ENCODE measurements at regions not wholly inside any gene's neighbourhood (a gene's known extent, or its start where the extent isn't known, plus 50 kb on each side); places are given as distances from the start of the nearest gene placed in this dataset.

DNA sequence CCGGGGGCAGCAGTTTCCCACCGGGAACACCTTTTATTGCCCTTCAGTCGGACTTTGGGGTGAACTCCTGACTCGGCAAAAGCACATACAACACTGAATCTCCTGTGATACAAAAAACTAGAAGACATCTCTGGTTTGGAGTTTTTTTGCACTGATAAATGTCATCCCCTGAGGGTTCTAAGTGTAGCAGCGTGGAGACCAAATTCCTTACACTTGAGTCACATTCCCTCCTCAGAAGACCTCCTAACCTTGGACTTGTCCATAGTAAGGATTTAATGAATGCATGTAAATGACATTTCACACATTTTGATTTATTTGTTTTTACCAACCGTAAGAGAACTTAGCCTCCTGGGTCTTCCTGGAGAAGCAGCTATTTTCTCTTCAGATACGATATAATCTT is 54.0 kb upstream of the GPR45 start:
- H3K4me1 ChIP-seq (ENCODE audit: insufficient read depth, low read length, severe bottlenecking), result no peaks in the 10 kb centered on the region
- H3K79me2 ChIP-seq (ENCODE audit: insufficient read depth, low read length), result no peaks in the 10 kb centered on the region
- TF ChIP-seq, protein P1, sequence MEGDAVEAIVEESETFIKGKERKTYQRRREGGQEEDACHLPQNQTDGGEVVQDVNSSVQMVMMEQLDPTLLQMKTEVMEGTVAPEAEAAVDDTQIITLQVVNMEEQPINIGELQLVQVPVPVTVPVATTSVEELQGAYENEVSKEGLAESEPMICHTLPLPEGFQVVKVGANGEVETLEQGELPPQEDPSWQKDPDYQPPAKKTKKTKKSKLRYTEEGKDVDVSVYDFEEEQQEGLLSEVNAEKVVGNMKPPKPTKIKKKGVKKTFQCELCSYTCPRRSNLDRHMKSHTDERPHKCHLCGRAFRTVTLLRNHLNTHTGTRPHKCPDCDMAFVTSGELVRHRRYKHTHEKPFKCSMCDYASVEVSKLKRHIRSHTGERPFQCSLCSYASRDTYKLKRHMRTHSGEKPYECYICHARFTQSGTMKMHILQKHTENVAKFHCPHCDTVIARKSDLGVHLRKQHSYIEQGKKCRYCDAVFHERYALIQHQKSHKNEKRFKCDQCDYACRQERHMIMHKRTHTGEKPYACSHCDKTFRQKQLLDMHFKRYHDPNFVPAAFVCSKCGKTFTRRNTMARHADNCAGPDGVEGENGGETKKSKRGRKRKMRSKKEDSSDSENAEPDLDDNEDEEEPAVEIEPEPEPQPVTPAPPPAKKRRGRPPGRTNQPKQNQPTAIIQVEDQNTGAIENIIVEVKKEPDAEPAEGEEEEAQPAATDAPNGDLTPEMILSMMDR (IDR thresholded peaks at IDR 0.05; ENCODE audit: low read length), result no peak
- no peak for TF ChIP-seq EZH2 (IDR thresholded peaks at IDR 0.05; ENCODE audit: borderline replicate concordance, low read length)
- H3K27me3 ChIP-seq (ENCODE audit: insufficient read depth, low read length), result no peaks in the 10 kb centered on the region
- no peaks in the 10 kb centered on the region for H3K36me3 ChIP-seq (ENCODE audit: insufficient read depth, low read length)
- no peak overlapping the region for H3K4me3 ChIP-seq (ENCODE audit: low read depth, low read length, poor library complexity, severe bottlenecking)
- H3K9me2 ChIP-seq (ENCODE audit: low read depth, low read length), result no peaks in the 10 kb centered on the region
- H2AFZ ChIP-seq (ENCODE audit: low read length), result no peak overlapping the region
- H3K9me3 ChIP-seq (ENCODE audit: low read length), result no peaks in the 10 kb centered on the region
- H3K4me2 ChIP-seq (ENCODE audit: low read length), result no peak overlapping the region
- H3K27ac ChIP-seq (ENCODE audit: low read depth, low read length, poor library complexity, severe bottlenecking), result no peak overlapping the region
- no peaks in the 10 kb centered on the region for H3F3A ChIP-seq (ENCODE audit: insufficient read depth, low read length)
- H3K9ac ChIP-seq (ENCODE audit: low read length), result no peak overlapping the region
- H4K20me1 ChIP-seq (ENCODE audit: insufficient read depth, low read length), result no peaks in the 10 kb centered on the region

GRCh38 chr2:105188343-105188742 is 53.2 kb upstream of the GPR45 start:
- no peak overlapping the region for H3K27ac ChIP-seq (ENCODE audit: low read depth, low read length, poor library complexity, severe bottlenecking)
- no peak for TF ChIP-seq EZH2 (IDR thresholded peaks at IDR 0.05; ENCODE audit: borderline replicate concordance, low read length)
- TF ChIP-seq, protein P1 (IDR thresholded peaks at IDR 0.05; ENCODE audit: low read length), result no peak
- H4K20me1 ChIP-seq (ENCODE audit: insufficient read depth, low read length), result no peaks in the 10 kb centered on the region
- H3K9me3 ChIP-seq (ENCODE audit: low read length), result no peaks in the 10 kb centered on the region
- no peaks in the 10 kb centered on the region for H3F3A ChIP-seq (ENCODE audit: insufficient read depth, low read length)
- no peaks in the 10 kb centered on the region for H3K36me3 ChIP-seq (ENCODE audit: insufficient read depth, low read length)
- no peaks in the 10 kb centered on the region for H3K79me2 ChIP-seq (ENCODE audit: insufficient read depth, low read length)
- no peak overlapping the region for H2AFZ ChIP-seq (ENCODE audit: low read length)
- no peak overlapping the region for H3K9ac ChIP-seq (ENCODE audit: low read length)
- H3K27me3 ChIP-seq (ENCODE audit: insufficient read depth, low read length), result no peaks in the 10 kb centered on the region
- no peak overlapping the region for H3K4me3 ChIP-seq (ENCODE audit: low read depth, low read length, poor library complexity, severe bottlenecking)
- no peaks in the 10 kb centered on the region for H3K9me2 ChIP-seq (ENCODE audit: low read depth, low read length)
- no peak overlapping the region for H3K4me2 ChIP-seq (ENCODE audit: low read length)
- no peaks in the 10 kb centered on the region for H3K4me1 ChIP-seq (ENCODE audit: insufficient read depth, low read length, severe bottlenecking)

Data from OCI-LY1 (cell line).